HepG2 (cell line): ENCODE measurements at regions not wholly inside any gene's neighbourhood (a gene's known extent, or its start where the extent isn't known, plus 50 kb on each side); places are given as distances from the start of the nearest gene placed in this dataset.

ENCODE experiments used
- ATAC-seq: fragments of 200-7000 bp; cut with Tn5 transposase; 3 replicates; pipeline ENCODE4 v1.9.1; 2020; ENCODE audit warnings: mild to moderate bottlenecking, moderate library complexity
- BruUV-seq: library from RNA; stranded (reverse); fragments of 400-500 nt; replicated peaks from 2 replicates; lab custom pipeline; 2021; lab: Mats Ljungman, UMichigan
- CTCF ChIA-PET: fragments of 300-600 bp; formaldehyde crosslinking; extraction: SDS; loops from one replicate; lab custom pipeline; 2021; ENCODE audit warnings: low total read pairs, inconsistent platforms, low intra/inter-chr PET ratio; lab: Yijun Ruan, JAX
- POLR2A ChIA-PET: fragments of 350-600 bp; sonication (Branson Sonifier 250); formaldehyde crosslinking; loops from one replicate; lab custom pipeline; 2020; ENCODE audit warnings: antibody characterized with exemption, inconsistent platforms; lab: Yijun Ruan, JAX
- DNase-seq: peaks from one replicate; pipeline ENCODE4 v3.0.0-alpha.2; 2015; ENCODE audit warnings: low spot score
- FAIRE-seq: peaks from 3 replicates; lab custom pipeline; 2011; peaks lifted over from hg19 to GRCh38; lab: Jason Lieb, UNC
- H2AFZ ChIP-seq: one replicate; pipeline ENCODE4 v1.6.1; 2011; ENCODE audit warnings: low read length, inconsistent platforms
- H3K27ac ChIP-seq: fragments of 300-600 bp; 3 replicates; pipeline ENCODE4 v1.8.0; 2011; ENCODE audit warnings: mixed run types, mild to moderate bottlenecking, mixed read lengths, low read length, inconsistent platforms; ENCODE audit not compliant: insufficient read depth; ENCODE audit errors: extremely low read length
- H3K27me3 ChIP-seq, 2 experiments: fragments of 200-600 bp in 1 of 2; 2 replicates in 1 of 2; 3 replicates in 1 of 2; pipeline versions ENCODE4 v1.6.0 to v1.8.0; 2011; ENCODE audit warnings: low read length in 2 of 2, mild to moderate bottlenecking in 2 of 2, moderate library complexity in 2 of 2, inconsistent platforms in 1 of 2; ENCODE audit not compliant: insufficient read depth in 2 of 2, control insufficient read depth in 1 of 2
- H3K36me3 ChIP-seq, 2 experiments: fragments of 200-600 bp in 1 of 2; replicated peaks in 1 of 2; 2 replicates in 1 of 2; 3 replicates in 1 of 2; pipeline versions ENCODE4 v1.5.1 to v1.8.0; 2011; ENCODE audit warnings: low read length in 2 of 2, inconsistent platforms in 1 of 2; ENCODE audit not compliant: insufficient read depth in 2 of 2, control insufficient read depth in 1 of 2
- H3K4me1 ChIP-seq: 2 replicates; pipeline ENCODE4 v1.5.1; 2012; ENCODE audit warnings: low read length, inconsistent platforms; ENCODE audit not compliant: insufficient read depth
- H3K4me2 ChIP-seq: 2 replicates; pipeline ENCODE4 v1.6.0; 2011; ENCODE audit warnings: low read depth, low read length, inconsistent platforms
- H3K4me3 ChIP-seq, 3 experiments: fragments of 200-600 bp in 1 of 3; sonication (generic), shearing (Covaris generic) in 1 of 3; replicated peaks in 1 of 3; 2 replicates each; pipeline ENCODE4 v1.5.1; 2011 to 2016; ENCODE audit warnings: low read length in 3 of 3, inconsistent platforms in 2 of 3, low read depth in 2 of 3, mild to moderate bottlenecking in 2 of 3, control low read depth in 1 of 3, mixed read lengths in 1 of 3; ENCODE audit not compliant: insufficient read depth in 1 of 3
- H3K79me2 ChIP-seq: one replicate; pipeline ENCODE4 v1.6.1; 2011; ENCODE audit warnings: low read length, inconsistent platforms; ENCODE audit not compliant: insufficient read depth
- H3K9ac ChIP-seq: 2 replicates; pipeline ENCODE4 v1.6.0; 2011; ENCODE audit warnings: mild to moderate bottlenecking, low read depth, low read length, inconsistent platforms; ENCODE audit not compliant: insufficient read depth
- H3K9me3 ChIP-seq: 2 replicates; pipeline ENCODE4 v1.5.1; 2012; ENCODE audit warnings: mild to moderate bottlenecking, low read length
- H4K20me1 ChIP-seq: 2 replicates; pipeline ENCODE4 v1.6.0; 2011; ENCODE audit warnings: inconsistent platforms, mild to moderate bottlenecking, low read length, moderate library complexity; ENCODE audit not compliant: insufficient read depth
- ATAD3A ChIP-seq: sonication (generic); formaldehyde crosslinking; IDR thresholded peaks from 2 replicates; pipeline ENCODE4 v1.4.0; 2020; ENCODE audit warnings: missing genetic modification reagents
- HOXA5 ChIP-seq: sonication (generic); formaldehyde crosslinking; IDR thresholded peaks from 2 replicates; pipeline ENCODE4 v1.4.0; 2020; ENCODE audit warnings: missing genetic modification reagents
- KLF11 ChIP-seq: IDR thresholded peaks from 2 replicates; pipeline ENCODE4 v1.6.1; 2016; ENCODE audit warnings: missing compliant biosample characterization
- NFKB2 ChIP-seq: sonication (generic); formaldehyde crosslinking; IDR thresholded peaks from 2 replicates; pipeline ENCODE4 v1.4.0; 2020; ENCODE audit warnings: missing genetic modification reagents, borderline replicate concordance
- NR2F1 ChIP-seq, 2 experiments: fragments of 450-650 bp in 1 of 2; formaldehyde crosslinking in 1 of 2; IDR thresholded peaks; 2 replicates each; pipeline versions ENCODE4 v1.5.0 to v1.6.1; 2016 to 2020; ENCODE audit warnings: mild to moderate bottlenecking in 1 of 2, missing compliant biosample characterization in 1 of 2, missing genetic modification reagents in 1 of 2, moderate library complexity in 1 of 2
- REL ChIP-seq: sonication (generic); formaldehyde crosslinking; conservative IDR thresholded peaks from 2 replicates; pipeline ENCODE4 v1.8.0; 2022; ENCODE audit warnings: mild to moderate bottlenecking, missing genetic modification reagents, moderate library complexity
- SIX4 ChIP-seq: sonication (generic); formaldehyde crosslinking; IDR thresholded peaks from 2 replicates; pipeline ENCODE4 v1.4.0; 2020; ENCODE audit warnings: missing genetic modification reagents
- SNAPC2 ChIP-seq: sonication (generic); formaldehyde crosslinking; IDR thresholded peaks from 2 replicates; pipeline ENCODE4 v1.8.1; 2022; ENCODE audit warnings: mild to moderate bottlenecking, missing genetic modification reagents
- ZNF24 ChIP-seq: fragments of 450-650 bp; IDR thresholded peaks from 2 replicates; pipeline ENCODE4 v1.6.1; 2017; ENCODE audit warnings: antibody characterized with exemption, mild to moderate bottlenecking
- WGBS: methylation state at CpG from one replicate; pipeline ENCODE4 v1.1.6; 2017; ENCODE audit warnings: low lambda C conversion rate; 5-methylcytosine and 5-hydroxymethylcytosine counted together
- in situ Hi-C: cut with HindIII; loops from 2 replicates; pipeline ENCODE4 v1.10.0; 2017; ENCODE audit warnings: low pct_unique_long_range_greater_than_20kb; ENCODE audit not compliant: extremely low pct_ligation_motif_present
- intact Hi-C: fragments of 100-400 bp; cut with micrococcal nuclease; formaldehyde crosslinking; loops from one replicate; pipeline ENCODE4 v1.10.0; 2022; ENCODE audit not compliant: unreplicated experiment
- TF ChIP-seq, protein P1 (sequence below): IDR thresholded peaks from 2 replicates; pipeline ENCODE4 v1.6.1; 2016; ENCODE audit warnings: control low read depth

DNA sequence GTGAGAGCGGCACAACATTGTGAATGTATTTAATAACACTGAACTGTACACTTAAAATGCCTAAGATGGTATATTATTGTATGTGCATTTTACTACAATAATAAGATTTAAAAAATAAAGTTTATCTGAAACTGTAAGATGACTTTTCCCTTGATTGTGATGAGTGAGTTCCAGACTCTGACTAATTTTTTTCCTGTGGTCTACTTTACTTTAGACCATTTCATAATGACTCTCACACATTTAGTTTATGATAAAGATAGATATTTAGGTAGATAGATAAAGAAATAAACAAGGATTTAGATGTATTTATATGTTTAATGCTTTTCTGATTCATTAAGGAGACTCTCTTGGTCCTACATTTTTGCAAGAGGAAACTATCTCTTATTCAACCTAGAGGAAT, 835.9 kb upstream of the SORCS1 start (continued):
- TF ChIP-seq NR2F1 (CRISPR knock-in tag; IDR thresholded peaks at IDR 0.05), result no peak
- no peak for TF ChIP-seq SNAPC2 (CRISPR knock-in tag)

- CTCF ChIA-PET, result no interaction called here
- in situ Hi-C loops (no loop called here), intact Hi-C loops (no loop called here)
- Histone ChIP-seq H3K27me3 (no peaks in the 10 kb centered on the region), H3K36me3 (no peaks in the 10 kb centered on the region), H4K20me1 (no peaks in the 10 kb centered on the region), H3K79me2 (no peaks in the 10 kb centered on the region), H3K4me1 (no peaks in the 10 kb centered on the region), H2AFZ (no peak overlapping the region), H3K4me3 (no peak overlapping the region), H3K9me3 (peaks cover 65% of the 10 kb centered on the region), H3K27ac (no peak overlapping the region), H3K4me2 (no peak overlapping the region), H3K9ac (no peak overlapping the region)
- 28% methylated on average over 3 of the region's 3 CpGs for WGBS
- DNase-seq (no peak), FAIRE-seq (no peak), ATAC-seq (no peak)
- no peak for TF ChIP-seq SIX4 (CRISPR knock-in tag)
- no peak for TF ChIP-seq ZNF24
- TF ChIP-seq NFKB2 (CRISPR knock-in tag), result no peak
- no peak for TF ChIP-seq KLF11 (CRISPR knock-in tag)
- no peak for TF ChIP-seq REL
- no TSS peak for BruUV-seq
- POLR2A ChIA-PET, result no interaction called here
These were observed 830.2 kb upstream of the SORCS1 start for GRCh38 chr10:107994621-107995270.

DNA sequence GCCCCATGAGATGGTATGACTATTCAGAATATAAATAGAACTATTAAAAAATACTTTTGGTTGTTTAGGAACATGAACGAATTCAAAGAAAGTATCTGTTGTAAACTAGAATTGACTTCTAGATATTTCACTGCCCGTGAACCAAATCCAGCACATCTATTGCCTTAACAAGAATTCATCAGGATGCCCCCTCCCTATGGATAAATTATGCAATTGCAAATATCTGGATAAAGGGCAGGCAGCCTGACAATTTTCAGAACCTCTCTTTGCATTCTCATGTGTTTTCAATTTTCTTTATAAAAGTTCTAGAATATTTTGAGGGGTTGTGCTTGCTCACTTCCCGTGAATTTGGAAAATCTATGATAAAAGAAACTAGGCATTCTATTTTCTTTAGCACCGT, 822.1 kb upstream of the SORCS1 start:
- Histone ChIP-seq H2AFZ (no peak overlapping the region), H4K20me1 (no peaks in the 10 kb centered on the region), H3K79me2 (no peaks in the 10 kb centered on the region), H3K4me3 (no peak overlapping the region), H3K27ac (no peak overlapping the region), H3K27me3 (no peaks in the 10 kb centered on the region; a peak in 1 of 5 replicates), H3K4me1 (no peaks in the 10 kb centered on the region), H3K9ac (no peak overlapping the region), H3K4me2 (no peak overlapping the region), H3K9me3 (peaks cover 64% of the 10 kb centered on the region), H3K36me3 (no peaks in the 10 kb centered on the region)
- ChIA-PET CTCF (no interaction called here), POLR2A (no interaction called here)
- ATAC-seq (no peak), DNase-seq (no peak), FAIRE-seq (no peak)
- in situ Hi-C loops (no loop called here), intact Hi-C loops (no loop called here)
- BruUV-seq, result no TSS peak
- 1% methylated on average over 4 of the region's 4 CpGs for WGBS
- TF ChIP-seq HOXA5 (CRISPR knock-in tag), result no peak
- TF ChIP-seq, protein P1, sequence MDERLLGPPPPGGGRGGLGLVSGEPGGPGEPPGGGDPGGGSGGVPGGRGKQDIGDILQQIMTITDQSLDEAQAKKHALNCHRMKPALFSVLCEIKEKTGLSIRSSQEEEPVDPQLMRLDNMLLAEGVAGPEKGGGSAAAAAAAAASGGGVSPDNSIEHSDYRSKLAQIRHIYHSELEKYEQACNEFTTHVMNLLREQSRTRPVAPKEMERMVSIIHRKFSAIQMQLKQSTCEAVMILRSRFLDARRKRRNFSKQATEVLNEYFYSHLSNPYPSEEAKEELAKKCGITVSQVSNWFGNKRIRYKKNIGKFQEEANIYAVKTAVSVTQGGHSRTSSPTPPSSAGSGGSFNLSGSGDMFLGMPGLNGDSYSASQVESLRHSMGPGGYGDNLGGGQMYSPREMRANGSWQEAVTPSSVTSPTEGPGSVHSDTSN (CRISPR knock-in tag), result no peak
- TF ChIP-seq ATAD3A (CRISPR knock-in tag), result no peak
